ENCODE measurements at regions not wholly inside any gene's neighbourhood (a gene's known extent, or its start where the extent isn't known, plus 50 kb on each side); places are given as distances from the start of the nearest gene placed in this dataset.

GRCh38 chr20:51169813-51170212 is 146.9 kb upstream of the KCNG1 start:
- TF ChIP-seq CTCF (conservative IDR thresholded peaks at IDR 0.05) (no peak), ZFX (IDR thresholded peaks at IDR 0.05) (no peak)

Measured in C4-2B (cell line).